ENCODE measurements at regions not wholly inside any gene's neighbourhood (a gene's known extent, or its start where the extent isn't known, plus 50 kb on each side); places are given as distances from the start of the nearest gene placed in this dataset.

- DNase-seq: no peak
Observed at GRCh38 chr4:167711517-167711916, 380.8 kb upstream of the ANXA10 start.

- DNase-seq: no peak
Observed at GRCh38 chr4:167713756-167714155, 378.6 kb upstream of the ANXA10 start.

DNA sequence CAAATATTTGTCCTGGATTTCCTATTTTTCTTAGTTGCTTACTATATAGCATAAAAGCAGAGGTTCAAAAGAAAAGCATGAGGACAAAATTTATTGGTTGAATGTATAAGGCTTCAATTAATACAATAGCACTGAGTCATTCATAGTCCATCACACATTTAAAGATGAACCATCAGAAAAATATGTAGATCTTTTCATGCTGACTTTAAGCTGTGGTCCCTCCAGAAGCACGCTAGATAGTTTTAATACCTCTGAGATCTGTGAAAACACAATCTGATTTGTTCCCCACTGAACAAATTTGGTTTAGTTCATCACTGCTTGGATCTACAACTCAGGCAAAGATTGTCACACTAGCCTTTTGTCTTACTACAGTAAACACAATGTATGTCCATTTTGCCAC, 377.2 kb upstream of the ANXA10 start:
- DNase-seq: no peak

- DNase-seq: no peak
Observed at GRCh38 chr4:167717495-167717894, 374.8 kb upstream of the ANXA10 start.

DNA sequence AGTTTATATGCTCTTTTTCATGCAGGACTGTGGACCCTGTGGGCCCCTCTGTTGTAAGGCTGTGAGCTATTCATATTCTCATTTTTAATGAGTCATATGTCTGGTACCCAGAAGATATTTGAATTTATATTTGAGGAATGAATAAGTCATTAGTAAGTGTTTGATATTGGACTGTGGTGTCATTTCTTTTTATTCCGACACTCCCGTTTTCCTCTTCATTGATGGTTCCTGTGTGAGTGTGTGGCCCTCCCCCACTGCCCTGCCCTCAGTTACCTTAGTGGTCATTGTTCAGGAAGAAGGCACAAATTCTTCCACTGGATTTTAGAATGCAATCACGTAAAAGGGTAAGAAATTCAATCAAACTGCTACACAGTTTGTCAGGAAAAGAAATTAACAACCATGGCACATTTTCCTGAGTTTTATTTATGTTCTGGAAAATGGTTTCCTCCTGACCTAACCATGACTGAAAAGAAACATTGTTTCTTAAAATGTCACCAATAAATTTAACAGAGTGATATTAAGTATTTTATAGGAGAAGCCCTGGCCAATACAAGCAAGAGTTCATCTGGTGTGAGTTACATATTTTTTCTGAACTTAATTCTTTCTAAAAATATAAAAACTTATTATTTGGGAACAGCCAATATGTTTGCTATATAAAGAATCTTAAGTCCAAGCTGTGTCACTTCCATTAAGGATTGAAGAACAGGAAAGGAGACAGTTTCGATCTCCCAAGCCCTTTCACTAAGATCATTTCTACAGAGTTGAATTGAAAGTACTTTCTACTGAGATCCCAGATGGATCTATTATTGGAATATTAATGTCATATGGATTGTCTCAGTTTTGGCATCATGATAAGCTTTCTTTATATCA, 370.5 kb upstream of the ANXA10 start:
- no peak for DNase-seq

GRCh38 chr4:167722487-167722808, 369.9 kb upstream of the ANXA10 start:
- DNase-seq: no peak

- no peak for DNase-seq
Observed at GRCh38 chr4:167724941-167725340, 367.4 kb upstream of the ANXA10 start.

DNA sequence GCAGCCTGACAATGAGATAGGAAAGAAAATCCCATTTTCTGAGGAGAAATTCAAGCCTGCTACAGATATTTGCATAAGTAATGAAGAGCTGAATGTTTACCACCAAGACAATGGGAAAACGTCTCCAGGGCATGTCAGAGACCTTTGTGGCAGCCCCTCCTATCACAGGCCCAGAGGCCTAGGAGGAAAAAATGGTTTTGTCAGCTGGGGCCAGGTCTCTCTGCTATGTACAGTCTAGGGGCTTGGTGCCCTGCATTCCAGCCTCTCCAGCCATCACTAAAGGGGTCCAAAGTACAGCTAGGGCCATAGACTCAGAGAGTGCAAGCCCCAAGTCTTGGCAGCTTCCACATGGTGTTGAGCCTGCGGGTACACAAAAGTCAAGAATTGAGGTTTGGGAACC, 361.6 kb upstream of the ANXA10 start:
- DNase-seq: no peak

- DNase-seq: no peak
Observed at GRCh38 chr4:167745024-167745687, 347.2 kb upstream of the ANXA10 start.

DNA sequence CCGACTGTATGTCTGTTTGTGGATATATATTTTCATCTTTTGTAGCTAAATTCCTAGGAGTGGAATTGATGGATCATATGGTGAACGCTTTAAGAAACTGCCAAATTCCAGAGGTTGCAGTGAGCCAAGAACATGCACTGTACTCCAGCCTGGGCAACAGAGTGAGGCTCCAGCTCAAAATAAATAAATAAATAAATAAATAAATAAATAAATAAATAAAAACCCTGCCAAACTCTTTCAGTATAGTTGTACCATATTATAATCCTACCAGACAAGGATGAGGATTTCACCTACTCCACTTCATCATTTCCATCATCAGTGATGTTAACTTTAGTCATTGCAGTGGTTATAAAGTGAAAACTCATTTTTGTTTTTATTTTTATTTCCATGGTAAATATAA, 325.1 kb upstream of the ANXA10 start:
- no peak for DNase-seq

GRCh38 chr4:167774646-167775045, 317.7 kb upstream of the ANXA10 start:
- no peak for DNase-seq

DNA sequence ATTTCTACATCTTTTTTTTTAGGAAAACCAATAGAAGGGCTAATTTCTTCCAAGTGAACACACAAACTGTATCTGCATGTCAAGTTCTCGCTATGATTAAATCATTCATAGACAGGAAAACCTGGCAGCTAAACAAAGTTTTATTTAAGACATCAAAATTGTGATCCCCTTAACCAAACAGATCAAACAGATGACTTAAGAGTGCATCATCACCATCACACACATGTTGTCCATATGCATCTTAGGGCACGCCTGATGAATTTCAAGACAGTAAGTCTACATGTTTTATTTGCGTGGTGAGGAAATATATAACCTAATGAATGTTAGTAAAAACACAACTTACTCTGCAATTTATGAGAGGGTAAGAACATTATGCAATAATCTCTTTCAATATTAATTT, 317.0 kb upstream of the ANXA10 start:
- DNase-seq: no peak

GRCh38 chr4:167779280-167779679, 313.1 kb upstream of the ANXA10 start:
- DNase-seq: no peak

DNA sequence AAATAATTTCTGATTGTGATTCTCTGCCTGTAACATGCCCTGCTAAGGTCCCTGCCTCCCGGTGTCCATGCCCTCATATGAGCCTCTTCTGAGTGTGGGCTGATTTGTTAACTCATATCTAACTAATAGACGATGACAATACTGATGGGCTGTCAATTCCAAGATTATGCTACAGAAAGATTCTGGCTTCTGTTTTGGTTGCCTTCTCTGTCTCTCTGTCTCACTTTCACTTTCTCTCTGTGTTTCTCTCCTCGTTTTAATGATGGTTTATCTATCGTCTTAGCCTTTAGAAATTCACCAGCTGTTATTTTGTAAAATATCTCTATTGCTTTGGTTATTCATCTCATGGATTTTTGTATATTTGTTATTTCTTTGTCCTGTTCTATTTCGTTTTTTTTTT, 312.5 kb upstream of the ANXA10 start:
- no peak for DNase-seq

- DNase-seq: no peak
Observed at GRCh38 chr4:167784826-167785225, 307.5 kb upstream of the ANXA10 start.

DNA sequence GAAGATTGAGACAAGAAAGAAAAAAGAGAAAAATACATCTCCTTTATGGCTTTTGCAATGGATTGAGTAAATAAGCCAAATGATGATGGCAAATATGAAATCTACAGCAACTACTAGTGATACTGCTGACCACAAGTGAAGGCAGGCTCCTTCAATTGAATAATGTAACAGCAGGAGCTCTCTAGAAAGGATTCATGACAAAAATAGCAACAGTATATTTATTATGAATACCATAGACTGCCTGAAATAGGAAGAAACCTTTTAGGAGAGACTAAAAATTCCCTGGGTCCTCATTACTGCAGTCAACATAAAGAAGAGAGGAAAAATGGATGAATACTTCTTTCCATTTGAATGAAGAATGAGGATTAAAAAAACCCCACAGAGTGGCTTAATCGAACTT, 306.8 kb upstream of the ANXA10 start:
- DNase-seq: no peak

DNA sequence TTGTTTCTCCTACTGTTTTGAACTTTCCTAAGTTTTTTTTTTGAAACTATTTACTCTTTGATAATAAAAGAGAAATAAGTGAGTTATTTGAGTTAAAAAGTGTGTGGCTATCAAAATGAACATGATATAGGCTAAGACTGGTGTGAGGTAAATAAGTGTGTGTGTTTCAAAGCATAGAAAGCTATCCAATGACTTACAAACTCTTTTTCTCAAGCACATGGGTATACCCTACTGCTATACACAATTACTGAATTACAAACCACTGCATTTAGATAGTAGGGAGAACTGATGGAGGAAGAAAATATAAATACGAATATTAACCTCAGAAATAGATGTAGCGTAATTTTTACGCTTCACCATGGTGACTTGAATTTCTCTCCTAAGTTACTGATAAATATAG, 305.8 kb upstream of the ANXA10 start:
- no peak for DNase-seq

DNA sequence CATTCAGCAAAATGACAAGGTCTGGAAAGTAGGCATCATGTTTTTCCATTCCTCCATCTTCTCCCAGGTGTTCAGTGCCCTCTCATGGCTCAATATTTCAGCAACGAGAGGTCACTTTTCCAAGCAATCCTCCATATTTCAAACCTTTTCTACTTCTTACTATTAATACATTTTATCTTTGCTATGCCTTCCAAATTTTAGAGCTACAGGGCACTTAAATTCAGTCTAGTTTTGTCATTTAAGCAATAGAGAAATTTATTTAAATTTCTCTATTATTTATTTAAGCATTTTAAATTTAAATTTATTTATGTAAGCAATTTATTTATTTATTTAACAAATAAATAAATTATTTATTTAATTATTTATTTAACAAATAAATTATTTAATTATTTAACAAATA, 305.1 kb upstream of the ANXA10 start:
- DNase-seq: no peak

GRCh38 chr4:167802463-167803212, 289.7 kb upstream of the ANXA10 start:
- DNase-seq: no peak

GRCh38 chr4:167811958-167812357, 280.4 kb upstream of the ANXA10 start:
- no peak for DNase-seq

GRCh38 chr4:167826281-167826680, 266.1 kb upstream of the ANXA10 start:
- no peak for DNase-seq

- DNase-seq: no peak
Observed at GRCh38 chr4:167831855-167832254, 260.5 kb upstream of the ANXA10 start.

GRCh38 chr4:167838686-167839085, 253.7 kb upstream of the ANXA10 start:
- DNase-seq: no peak

GRCh38 chr4:167842487-167842886, 249.8 kb upstream of the ANXA10 start:
- DNase-seq: no peak

Data from NCI-H1694 (cell line).